ENCODE measurements at regions not wholly inside any gene's neighbourhood (a gene's known extent, or its start where the extent isn't known, plus 50 kb on each side); places are given as distances from the start of the nearest gene placed in this dataset.

DNA sequence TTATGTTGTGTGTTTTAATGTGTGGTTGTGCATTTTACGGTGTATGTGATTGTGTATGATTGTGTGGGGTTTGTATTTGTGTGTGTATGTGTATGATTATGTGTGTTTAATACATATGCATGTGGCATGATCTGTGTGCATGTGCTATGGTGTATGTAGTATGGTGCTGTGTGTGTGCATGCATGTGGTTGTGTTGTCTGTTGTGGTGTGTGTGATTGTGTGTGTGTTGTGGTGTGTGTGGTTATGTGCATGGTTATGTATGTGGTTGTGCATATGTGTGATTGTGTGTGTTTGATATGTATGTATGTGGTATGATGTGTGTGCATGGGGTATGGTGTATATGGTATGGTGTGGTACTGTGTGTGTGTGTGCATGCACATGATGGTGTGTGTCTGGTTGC is 148.1 kb upstream of the AGAP1 start:
- H3K4me3 ChIP-seq (ENCODE audit: low read depth, low read length) = no peak overlapping the region
- TF ChIP-seq CTCF (IDR thresholded peaks at IDR 0.05; ENCODE audit: control insufficient read depth, extremely low read depth, insufficient read depth) = no peak
- no peak for DNase-seq (ENCODE audit: low read depth)

GRCh38 chr2:235347691-235348090 is 146.2 kb upstream of the AGAP1 start:
- H3K4me3 ChIP-seq (ENCODE audit: low read depth, low read length) = no peak overlapping the region
- no peak for DNase-seq (ENCODE audit: low read depth)
- TF ChIP-seq CTCF (IDR thresholded peaks at IDR 0.05; ENCODE audit: control insufficient read depth, extremely low read depth, insufficient read depth) = no peak

DNA sequence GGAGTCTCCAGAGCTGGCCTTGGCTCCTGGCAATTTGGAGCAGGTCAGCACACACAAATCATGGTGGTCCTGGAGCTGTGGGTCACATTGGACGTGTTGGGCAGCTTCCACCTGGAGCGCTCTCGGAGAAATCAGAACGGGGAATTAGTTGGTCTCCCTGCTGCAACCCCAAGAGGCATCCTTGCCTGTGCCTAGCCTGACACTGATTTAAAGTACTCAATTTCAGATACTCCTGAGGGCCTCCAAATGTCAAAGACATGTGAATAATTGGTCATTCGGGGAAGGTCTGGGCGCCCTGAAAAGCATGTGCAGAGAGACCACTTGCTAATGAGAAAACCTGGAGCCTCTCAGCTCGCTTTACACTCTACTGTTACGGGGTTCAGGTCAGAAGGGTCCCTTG is 145.5 kb upstream of the AGAP1 start:
- no peak for TF ChIP-seq CTCF (IDR thresholded peaks at IDR 0.05; ENCODE audit: control insufficient read depth, extremely low read depth, insufficient read depth)
- no peak for DNase-seq (ENCODE audit: low read depth)
- no peak overlapping the region for H3K4me3 ChIP-seq (ENCODE audit: low read depth, low read length)

DNA sequence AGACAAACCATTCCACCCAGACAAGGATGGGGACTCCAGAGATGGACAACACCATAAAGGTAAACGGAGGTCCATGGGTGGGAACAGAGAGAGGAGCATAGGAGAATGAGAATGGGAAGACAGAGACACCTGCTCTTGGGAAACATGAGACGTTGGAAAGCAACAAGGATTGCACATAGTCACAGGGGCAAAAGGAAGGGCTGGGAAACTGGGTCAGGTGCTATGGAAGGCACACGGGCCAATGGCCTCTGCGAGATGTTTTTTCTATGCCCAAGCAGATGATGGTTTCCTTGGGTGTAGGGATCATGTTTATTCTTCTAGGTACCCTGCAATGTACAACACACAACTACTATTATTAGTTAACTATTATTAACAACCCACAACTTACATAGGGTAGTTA is 143.6 kb upstream of the AGAP1 start:
- DNase-seq (ENCODE audit: low read depth) = no peak
- TF ChIP-seq CTCF (IDR thresholded peaks at IDR 0.05; ENCODE audit: control insufficient read depth, extremely low read depth, insufficient read depth) = no peak
- H3K4me3 ChIP-seq (ENCODE audit: low read depth, low read length) = no peak overlapping the region

DNA sequence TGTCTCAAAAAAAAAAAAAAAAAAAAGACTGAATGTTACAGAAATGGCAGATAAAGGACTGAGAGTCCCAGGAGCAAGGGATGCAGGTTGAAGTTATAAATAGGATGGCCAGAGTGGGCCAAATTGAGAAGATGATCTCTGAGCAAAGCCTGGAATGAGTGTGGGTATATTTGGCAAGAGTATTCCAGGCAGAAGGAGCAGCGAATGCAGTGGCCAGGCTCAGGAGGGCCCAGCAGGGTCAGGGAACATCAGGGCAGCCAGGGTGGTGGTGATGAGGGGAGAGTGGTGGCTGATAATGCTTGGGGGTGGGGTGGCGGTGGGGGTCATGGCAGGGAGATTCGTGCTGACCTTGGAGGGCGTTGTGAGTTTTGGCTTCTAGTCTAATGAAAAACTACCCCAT is 141.3 kb upstream of the AGAP1 start:
- no peak for TF ChIP-seq CTCF (IDR thresholded peaks at IDR 0.05; ENCODE audit: control insufficient read depth, extremely low read depth, insufficient read depth)
- no peak overlapping the region for H3K4me3 ChIP-seq (ENCODE audit: low read depth, low read length)
- DNase-seq (ENCODE audit: low read depth) = no peak

- DNase-seq (ENCODE audit: low read depth) = no peak
- no peak overlapping the region for H3K4me3 ChIP-seq (ENCODE audit: low read depth, low read length)
- no peak for TF ChIP-seq CTCF (IDR thresholded peaks at IDR 0.05; ENCODE audit: control insufficient read depth, extremely low read depth, insufficient read depth)
These were observed 136.0 kb upstream of the AGAP1 start for GRCh38 chr2:235357881-235358280.

DNA sequence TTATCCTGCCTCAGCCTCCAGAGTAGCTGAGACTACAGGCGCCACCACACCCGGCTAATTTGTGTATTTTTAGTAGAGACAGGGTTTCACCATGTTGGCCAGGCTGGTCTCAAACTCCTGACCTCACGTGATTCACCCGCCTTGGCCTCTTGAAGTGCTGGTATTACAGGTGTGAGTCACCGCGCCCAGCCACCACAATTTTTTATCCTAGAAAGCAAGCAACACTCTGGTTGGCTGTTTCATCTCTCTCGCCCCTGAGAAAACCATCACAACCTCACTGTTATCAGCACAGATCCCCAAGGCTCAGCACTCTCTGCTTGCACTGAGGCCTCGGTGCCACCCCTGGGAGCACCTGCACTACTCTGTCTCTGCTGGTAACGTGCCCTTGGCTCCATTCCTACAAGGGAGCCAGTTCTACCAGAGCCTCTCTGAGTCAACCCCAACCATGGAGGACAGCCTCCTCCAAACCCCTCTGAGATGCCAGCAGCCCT is 134.8 kb upstream of the AGAP1 start:
- DNase-seq (ENCODE audit: low read depth) = no peak
- TF ChIP-seq CTCF (IDR thresholded peaks at IDR 0.05; ENCODE audit: control insufficient read depth, extremely low read depth, insufficient read depth) = no peak
- no peak overlapping the region for H3K4me3 ChIP-seq (ENCODE audit: low read depth, low read length)

Measured in LNCaP clone FGC (cell line).